Posterior cingulate gyrus (tissue), 11 donors: ENCODE measurements at regions not wholly inside any gene's neighbourhood (a gene's known extent, or its start where the extent isn't known, plus 50 kb on each side); places are given as distances from the start of the nearest gene placed in this dataset.

Source experiments
- DNase-seq, 10 donors: peaks; one replicate each; pipeline versions ENCODE4 v3.0.0 to v3.0.0-alpha.2; 2020 to 2021; ENCODE audit warnings: mixed read lengths in 3 of 10
- intact Hi-C: fragments of 100-400 bp; cut with DNase I; formaldehyde crosslinking; loops from one replicate; pipeline ENCODE4 v1.15.1; 2023

DNA sequence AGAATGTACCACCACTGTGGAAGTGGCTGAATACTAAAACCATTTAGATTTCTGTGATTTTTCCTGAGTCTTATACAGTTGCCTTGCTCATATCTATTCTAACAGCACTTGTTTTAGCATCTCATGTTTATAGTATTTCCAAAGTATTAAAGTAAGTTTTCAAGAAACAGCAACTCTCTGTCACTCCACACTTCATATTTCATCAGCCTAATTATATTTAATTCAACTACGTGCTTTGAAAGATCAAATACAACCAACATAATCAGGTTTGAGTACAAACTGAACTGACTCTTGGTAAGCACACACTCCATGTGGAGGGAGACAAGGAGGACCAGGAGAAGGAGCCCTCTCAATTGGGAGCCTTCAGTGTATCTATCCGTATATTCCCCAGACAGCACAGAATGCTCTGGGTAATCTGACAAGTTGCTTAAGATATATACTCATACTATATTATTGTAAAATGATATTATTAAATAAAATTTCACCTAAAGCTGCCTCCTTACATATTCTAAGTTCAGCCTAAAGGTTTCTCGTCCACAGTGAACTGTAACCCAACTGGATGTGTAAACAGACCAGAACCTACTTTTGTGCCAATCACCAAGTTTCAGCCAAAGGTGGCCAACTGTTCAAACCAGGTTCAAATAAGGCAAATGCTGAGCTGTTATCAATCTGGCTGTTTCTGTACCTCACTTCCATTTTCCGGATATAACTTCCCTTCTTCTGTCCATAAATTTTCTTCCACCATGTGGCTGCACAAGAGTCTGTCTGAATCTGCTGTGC, 105.0 kb upstream of the RASSF8 start:
- DNase-seq, result no peak
- intact Hi-C loops, result no loop called here

DNA sequence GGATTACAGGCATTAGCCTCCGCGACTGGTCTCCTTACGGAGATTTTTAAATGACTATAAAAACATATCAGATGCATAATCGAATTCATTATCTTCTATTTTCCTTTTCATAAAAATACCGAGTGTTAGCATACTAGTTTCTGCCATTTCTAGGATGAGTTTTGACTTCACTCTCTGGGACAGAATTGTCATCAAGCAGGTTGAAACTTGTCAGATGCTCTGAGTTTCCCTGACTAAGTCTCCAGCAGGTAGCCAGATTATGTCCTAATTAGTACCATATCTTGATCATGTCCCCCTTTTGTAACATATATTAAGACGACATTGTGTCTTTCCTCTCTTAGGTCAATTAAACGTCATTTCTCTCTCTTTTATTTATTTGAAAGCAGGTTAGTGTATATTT, 103.5 kb upstream of the RASSF8 start:
- no peak for DNase-seq
- intact Hi-C loops, result no loop called here

DNA sequence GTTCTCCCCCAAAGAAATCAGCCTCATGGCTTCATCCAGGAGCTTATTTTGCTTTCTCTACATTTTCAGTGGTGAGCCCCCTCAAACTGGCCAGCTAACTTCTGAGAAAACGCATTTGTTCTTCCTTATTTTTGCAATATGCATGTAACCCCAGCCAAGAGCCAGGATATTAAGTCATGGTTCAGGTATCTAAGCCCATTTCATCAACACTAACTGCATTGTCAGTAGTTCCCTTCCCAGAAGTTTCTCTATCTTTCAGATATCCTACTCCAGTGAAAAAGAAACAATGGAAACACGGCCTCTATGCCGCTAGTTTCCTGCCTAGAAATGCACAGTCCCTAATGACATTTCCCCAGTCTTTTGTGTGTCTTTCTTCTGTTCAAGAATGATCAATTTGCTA, 102.8 kb upstream of the RASSF8 start:
- no peak for DNase-seq
- intact Hi-C loops, result no loop called here

DNA sequence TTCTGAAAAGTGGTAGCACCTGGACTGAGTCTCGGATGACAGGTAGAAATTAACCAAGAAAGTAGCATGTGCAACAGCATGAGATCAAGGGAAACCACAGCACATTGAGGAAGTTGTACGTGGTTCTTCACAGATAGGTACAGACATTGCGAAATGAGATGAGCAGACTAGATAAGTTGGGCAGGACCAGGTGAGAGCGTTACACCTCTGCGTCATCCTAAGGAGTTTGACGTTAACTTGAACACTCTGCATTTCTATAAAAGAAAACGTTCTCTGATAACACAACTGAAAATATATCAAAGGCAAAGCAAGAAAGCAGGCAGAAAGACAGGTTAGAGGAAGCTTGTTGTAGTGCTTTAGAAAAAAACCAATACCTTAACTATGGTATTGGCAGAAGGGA, 98.5 kb upstream of the RASSF8 start:
- DNase-seq, result no peak
- intact Hi-C loops, result loop anchor here (5.0 kb wide), 1 partner anchor 103 kb away; no protein-coding TSS in a partner anchor

DNA sequence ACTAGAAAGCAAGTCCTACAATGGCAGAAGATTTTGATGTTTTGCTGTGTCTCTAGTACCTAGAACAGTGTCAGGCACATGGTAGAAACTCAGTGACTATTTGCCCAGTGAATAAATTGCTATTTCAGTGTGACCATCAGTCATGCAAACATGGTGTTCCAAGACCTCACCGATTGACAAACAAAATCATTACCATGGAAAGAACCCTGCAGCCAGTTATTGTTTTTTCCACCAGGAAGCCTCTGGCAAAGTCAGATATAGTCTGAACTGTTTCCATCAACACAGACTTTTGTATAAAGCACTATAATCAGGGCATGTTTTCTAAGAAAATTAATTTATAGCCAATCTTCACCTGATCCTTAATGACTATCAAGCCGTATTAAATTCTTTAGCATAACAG, 97.3 kb upstream of the RASSF8 start:
- intact Hi-C loops, result loop anchor here (5.0 kb wide), 1 partner anchor 104 kb away; no protein-coding TSS in a partner anchor

DNA sequence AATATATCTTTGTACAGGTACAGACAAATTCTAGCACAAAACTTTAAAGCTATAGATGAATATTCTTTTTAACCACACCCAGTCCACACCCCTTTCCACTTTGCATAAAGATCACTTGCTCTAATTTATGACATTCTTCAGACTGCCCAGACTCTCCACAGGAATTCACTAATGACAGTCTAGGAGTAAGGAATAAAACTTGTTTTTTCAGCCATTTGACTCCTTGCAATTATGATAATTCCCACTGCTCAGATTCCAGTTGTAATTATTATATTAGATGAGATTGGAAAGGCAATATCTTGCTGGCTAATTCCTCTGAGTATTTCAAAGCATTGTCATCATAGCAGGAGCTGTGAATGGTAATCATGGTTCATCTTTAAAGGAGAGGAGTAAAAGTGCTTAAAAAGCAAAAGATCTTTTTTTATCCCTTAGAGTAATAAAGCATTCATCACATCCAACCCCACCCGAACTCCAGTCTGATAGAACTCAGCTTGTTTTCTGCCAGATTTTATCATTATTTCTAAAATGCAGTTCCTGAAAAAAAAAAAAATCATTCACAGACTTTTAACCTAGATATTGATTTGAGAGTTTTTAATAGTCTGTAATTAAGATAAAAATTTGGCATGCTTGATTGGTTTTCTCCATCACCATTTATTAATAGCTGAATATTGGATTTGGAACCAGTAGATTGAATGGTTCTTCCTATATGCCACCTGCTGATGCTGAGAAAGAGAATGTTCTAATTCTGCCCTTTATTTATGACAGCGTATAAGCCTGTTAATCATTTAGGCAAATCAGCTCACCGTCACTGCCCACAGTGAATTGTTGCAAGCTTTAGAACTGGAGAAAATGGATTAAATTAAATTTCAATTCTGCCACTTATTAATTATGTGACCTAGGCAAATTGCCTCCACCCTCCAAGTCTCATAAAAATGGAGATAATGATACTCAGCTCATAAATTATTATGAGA, 93.9 kb upstream of the RASSF8 start:
- intact Hi-C loops, result loop anchor here (5.0 kb wide), 1 partner anchor 107 kb away; no protein-coding TSS in a partner anchor
- no peak for DNase-seq

More for the DNA sequence above, 97.3 kb upstream of the RASSF8 start:
- no peak for DNase-seq

DNA sequence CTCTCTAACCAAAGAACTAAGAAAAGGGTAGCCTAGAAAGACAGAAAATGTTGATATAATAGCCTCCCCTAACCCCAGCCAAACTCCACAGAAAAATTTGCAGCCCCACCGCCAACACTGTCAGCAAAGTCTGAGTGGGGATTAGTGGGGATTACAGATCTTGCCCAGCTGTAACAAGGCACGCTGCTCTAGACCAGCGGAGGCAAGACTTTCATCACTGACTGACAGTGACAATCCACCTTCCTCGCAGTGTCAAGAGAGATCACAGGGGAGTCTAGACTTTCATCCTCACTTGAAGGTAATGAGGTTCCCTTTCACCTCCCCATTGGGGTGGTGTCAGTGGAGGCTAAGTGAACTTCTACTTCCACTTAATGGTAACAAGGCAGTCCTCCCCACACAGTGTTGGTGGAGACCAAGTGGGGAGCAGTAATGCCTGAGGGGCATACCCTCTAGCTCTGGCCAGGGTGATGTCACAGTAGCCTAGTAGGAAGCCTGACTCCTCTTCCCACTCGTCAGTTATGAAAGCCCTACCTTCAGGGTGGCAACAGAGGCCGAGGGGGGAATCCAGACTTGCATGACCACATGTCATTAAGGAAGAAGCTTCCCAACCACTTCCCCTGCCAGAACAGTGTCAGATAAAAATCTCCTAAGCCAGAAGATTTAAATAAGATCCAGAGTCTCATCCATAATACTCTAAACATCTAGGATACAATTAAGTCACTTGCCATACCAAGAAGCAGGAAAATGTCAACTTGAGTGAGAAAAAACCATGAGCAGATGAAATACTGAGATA, 91.7 kb upstream of the RASSF8 start:
- intact Hi-C loops, result no loop called here

DNA sequence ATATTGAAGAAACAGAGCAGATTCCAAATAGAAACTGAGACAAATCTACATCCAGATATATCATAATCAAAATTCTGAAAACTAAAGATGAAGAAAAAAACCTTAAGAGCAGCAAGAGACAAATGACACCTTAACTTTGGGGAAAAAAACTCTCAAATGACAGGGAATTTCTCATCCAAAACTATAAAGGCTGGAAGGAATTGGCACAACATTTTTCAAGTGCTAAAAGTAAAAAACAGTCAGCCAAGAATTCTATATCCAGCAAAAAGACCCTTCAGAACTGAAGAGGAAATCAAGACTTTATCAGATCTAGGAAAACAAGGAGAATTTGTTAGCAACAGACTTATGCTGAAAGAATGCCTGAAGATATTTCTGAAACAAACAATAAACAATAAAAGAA, 90.3 kb upstream of the RASSF8 start:
- DNase-seq, result no peak

More for the DNA sequence above, 91.7 kb upstream of the RASSF8 start:
- no peak for DNase-seq

DNA sequence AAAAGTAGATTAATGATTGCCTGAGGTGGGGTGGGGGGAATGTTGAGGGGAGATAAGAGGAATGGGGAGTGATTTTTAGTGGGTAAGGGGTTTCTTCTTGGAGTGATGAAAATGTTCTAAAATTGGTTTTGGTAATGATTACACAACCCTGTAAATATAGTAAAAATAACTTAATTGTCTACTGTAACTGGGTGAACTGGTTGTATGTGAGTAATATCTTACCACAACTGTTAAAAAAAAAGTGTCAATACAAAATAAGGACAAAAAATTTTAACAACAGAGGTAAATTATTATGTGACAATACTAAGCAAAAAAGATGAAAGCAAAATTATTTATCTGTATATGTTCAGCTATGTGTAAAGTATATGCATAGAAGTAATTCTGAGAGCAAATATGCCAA, 86.3 kb upstream of the RASSF8 start:
- DNase-seq, result no peak
- intact Hi-C loops, result no loop called here

More for the DNA sequence above, 90.3 kb upstream of the RASSF8 start:
- intact Hi-C loops, result no loop called here

DNA sequence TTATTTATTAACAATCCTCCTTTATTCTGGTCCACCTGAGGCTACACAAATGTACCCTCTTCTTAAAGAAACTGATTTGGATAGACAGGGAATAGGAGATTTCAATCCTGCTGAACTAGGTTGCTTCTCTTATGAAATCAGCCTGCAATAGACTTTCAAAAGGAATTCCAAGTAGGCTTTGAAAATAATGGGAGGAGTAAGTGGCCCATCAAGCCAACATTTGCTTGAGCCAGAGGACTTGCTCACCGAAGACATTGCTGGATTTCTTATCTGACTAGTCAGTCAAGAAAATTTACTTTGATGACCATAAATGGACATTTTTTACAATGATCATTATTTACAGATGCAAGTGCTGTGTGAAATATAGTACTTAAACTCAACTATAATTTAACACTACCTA, 82.8 kb upstream of the RASSF8 start:
- no peak for DNase-seq
- intact Hi-C loops, result no loop called here

DNA sequence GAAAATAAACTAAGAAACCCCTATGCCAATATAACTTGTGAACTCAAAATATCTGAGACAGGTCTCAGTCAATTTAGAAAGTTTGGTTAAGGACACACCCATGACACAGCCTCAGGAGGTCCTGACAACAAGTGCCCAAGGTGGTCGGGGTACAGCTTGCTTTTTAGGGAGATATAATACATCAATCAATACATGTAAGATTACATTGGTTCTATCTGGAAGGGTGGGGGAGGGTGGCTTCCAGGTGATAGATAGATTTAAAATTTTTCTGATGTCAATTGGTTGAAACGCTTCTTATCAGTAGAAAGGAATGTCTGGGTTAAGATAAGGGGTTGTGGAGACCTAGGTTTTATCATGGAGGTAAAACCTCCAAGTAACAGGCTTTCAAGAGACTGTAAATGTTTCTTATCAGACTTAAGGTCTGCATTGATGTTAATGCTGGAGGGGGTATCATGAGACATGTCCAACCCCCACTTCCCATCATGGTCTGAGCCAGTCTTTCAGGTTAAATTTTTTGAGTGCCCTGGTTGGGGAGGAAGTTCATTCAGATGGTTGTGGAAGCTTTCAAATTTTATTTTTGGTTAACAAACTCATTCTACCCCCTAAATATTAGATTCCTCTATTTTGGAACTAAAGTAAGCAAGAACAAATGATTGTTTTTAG, 82.0 kb upstream of the RASSF8 start:
- no peak for DNase-seq
- intact Hi-C loops, result no loop called here

DNA sequence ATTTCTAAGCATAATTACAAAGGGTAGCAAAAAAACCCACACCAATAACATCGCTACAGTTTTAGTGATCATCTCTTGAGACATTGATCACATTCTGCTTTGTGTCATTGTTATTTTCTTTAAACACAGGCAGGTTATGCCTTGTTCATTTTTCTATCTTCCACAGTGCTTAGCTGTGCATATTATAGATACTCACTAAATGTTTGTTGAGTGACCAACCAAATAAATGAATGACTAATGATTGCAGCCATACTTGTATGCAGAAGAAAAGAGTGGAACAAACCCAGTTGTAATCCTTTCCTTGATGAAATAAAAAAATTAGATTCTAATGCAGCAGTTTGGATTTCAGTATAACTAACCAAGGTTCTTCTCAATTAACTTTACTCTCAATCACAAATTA, 81.0 kb upstream of the RASSF8 start:
- no peak for DNase-seq
- intact Hi-C loops, result no loop called here

DNA sequence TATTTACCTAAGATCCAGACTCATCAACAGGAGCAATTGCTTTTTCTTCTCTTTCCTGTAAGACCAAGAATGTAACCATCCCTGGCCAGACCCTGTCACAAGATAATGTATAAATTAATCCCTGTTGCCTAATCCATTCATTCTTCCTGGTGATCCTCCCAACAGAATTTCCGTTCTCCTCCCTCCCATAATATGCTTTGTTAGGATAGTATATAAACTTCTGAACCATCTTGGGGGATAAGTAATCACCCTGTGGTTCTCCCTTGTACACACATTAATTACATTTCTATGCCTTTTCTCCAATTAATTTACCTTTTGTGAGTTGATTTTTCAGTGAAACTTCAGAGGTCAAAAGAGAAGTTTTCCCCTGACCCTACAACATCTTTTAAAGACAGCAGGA, 76.2 kb upstream of the RASSF8 start:
- intact Hi-C loops, result no loop called here
- no peak for DNase-seq

DNA sequence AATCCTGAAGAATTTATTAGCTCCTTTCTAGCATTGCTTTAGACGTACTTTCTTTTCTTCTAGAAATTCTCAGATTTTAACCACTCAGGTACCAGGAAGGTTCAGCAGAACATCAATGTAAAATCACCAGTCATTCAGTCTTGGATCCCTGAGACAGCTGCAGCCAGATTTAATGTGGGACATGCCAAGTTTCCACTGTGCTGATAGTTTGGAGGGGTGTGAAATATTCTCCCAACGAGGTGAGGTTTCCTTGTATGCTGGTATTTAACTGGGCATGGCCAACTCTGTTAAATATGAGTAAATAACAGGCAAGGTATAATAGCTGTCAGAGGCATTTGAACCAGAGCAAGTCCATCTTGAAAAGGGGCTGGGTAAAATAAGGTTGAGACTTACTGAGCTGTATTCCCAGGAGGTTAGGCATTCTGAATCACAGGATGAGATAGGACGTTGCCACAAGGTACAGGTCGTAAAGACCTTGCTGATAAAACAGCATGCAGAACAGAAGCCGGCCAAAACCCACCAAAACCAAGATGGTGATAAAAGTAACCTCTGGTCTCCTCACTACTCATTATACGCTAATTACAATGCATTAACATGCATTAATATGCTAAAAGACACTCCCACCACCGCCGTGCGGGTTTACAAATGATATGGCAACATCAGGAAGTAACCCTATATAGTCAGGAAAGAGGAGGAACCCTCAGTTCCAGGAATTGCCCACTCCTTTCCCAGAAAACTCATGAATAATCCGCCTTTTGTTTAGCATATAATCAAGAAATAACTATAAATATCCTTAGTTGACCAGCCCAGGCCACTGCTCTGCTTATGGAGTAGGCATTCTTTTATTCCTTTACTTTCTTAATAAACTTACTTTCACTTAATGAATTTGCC, 75.2 kb upstream of the RASSF8 start:
- DNase-seq, result no peak
- intact Hi-C loops, result no loop called here

DNA sequence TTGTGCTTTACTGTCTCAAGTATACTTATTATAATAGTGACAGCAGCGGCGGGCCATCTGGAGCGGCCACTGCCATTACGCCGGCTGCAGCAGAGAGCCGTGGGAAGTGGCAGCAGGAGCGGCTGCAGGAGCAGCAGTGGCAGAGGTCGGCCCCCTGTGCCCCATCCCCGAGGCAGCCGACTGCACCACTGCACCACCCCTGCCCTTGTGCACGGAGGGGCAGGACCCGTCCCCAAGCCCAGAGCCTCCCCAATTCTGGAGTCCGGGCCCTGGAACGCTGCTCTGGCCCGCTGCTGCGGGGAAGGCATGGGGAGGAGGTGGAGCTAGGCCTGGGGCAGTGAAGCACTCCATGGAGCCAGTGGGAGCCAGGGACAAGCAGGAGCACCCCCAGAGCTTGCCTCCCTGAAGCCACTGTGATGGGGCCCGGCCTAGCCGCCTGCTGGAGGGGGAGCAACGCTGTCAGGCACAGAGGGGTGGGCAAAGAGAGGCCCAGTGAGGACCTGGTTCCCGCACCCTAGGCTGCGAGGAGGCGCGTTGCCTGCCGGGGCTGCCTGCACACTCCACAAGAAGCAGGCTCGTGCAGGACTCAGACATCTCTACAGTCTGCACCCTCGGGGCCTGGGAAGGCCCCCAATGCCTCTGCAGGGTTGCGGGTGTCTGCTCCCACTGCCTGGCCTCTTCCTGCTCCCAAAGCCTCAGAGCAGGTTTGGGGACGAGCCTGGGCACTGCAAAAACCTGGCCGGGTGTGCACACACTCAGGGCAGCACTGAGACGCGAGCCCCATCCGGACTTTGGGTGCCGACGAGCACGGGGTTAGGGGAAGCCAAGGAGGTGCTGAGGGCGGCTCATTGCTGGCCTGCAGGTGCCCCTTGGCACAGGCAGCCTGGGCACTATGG, 74.2 kb upstream of the RASSF8 start:
- DNase-seq, result peak in 1 of 10 donors; percentile 71
- intact Hi-C loops, result no loop called here

DNA sequence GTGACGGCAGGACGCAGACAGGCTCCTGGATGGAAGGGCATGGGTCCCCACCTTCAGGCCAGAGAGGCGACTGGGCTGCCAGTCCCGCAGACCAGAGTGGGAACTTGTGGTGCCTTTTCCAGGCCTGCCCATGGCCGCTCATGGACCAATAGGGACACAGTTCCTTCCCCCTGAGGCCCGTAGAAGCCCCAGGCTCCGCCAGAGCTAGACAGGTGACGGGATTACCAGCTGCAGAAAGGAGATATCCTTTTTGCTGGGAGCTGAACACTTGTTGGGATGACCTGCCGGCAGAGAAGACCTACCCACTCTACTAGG, 73.6 kb upstream of the RASSF8 start:
- intact Hi-C loops, result no loop called here
- DNase-seq, result no peak

DNA sequence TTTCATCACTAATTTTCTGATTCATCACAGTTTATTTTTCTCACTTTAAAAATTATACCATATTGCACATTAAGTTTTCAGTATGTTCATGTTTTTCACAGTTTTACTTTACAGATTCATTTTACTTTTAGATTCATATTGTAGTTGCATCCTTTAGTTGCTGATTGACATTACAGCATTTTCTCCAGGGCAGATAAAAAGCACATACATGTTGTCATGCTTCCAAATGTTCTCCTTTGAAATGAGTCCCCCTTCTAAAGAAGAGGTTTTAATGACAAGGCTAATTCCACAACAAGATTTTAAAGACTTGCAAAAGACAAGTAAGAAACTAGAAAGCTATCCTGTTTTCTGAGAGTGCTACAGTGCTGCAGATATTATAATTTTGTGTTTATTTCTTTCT, 72.1 kb upstream of the RASSF8 start:
- intact Hi-C loops, result no loop called here
- no peak for DNase-seq

DNA sequence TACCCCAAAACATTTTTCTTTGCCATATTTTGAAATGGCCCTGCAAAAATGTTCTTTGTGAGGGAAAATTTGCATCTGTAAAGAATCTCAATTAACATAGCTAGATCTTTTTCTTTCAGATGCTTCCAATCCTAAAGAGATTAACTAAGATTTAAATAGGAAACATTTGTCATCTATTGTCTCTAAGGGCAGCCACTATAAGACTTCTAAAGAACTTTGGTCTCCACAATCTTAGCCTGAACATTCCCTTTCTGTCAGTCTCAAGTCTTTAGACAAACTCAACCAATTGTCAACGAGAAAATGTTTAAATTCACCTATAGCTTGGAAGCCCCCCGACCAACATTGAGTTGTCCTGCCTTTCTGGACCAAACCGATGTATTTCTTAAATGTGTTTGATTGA, 71.1 kb upstream of the RASSF8 start:
- DNase-seq, result no peak

More for the DNA sequence above, 71.1 kb upstream of the RASSF8 start:
- intact Hi-C loops, result no loop called here
